ENCODE measurements at regions not wholly inside any gene's neighbourhood (a gene's known extent, or its start where the extent isn't known, plus 50 kb on each side); places are given as distances from the start of the nearest gene placed in this dataset.

- Histone ChIP-seq H3K4me1 (ENCODE audit: control insufficient read depth, insufficient read depth, low read length) (no peaks in the 10 kb centered on the region), H2BK20ac (ENCODE audit: low read depth, low read length) (no peak overlapping the region), H3K9me3 (ENCODE audit: control insufficient read depth, insufficient read depth, low read length) (no peaks in the 10 kb centered on the region), H3K9ac (ENCODE audit: low read depth, low read length) (no peak overlapping the region), H3K27ac (ENCODE audit: insufficient read depth, low read length) (no peak overlapping the region), H3K14ac (replicated peaks; ENCODE audit: low read depth, low read length) (no peak overlapping the region), H2AFZ (replicated peaks; ENCODE audit: low read length, poor library complexity) (no peak overlapping the region), H2AK5ac (ENCODE audit: low read depth, low read length) (no peak overlapping the region), H4K91ac (ENCODE audit: insufficient read depth, low read depth, low read length) (no peak overlapping the region), H3K27me3 (ENCODE audit: control insufficient read depth, insufficient read depth, low read length) (peaks cover 27% of the 10 kb centered on the region), H2AK9ac (replicated peaks; ENCODE audit: low read depth, low read length, poor library complexity) (no peak overlapping the region), H3K4ac (ENCODE audit: low read depth, low read length) (no peak overlapping the region), H3K18ac (ENCODE audit: low read depth, low read length) (no peak overlapping the region), H3K4me3 (ENCODE audit: insufficient read depth, low read depth, low read length) (no peak overlapping the region), H3K9me1 (ENCODE audit: insufficient read depth, low read length) (no peaks in the 10 kb centered on the region), H3K23ac (ENCODE audit: low read depth, low read length) (no peak overlapping the region), H4K5ac (ENCODE audit: low read depth, low read length) (no peak overlapping the region), H2BK5ac (ENCODE audit: low read depth, low read length, poor library complexity, severe bottlenecking) (no peak overlapping the region), H2BK120ac (ENCODE audit: low read depth, low read length) (no peak overlapping the region), H4K20me1 (ENCODE audit: insufficient read depth, low read length) (no peaks in the 10 kb centered on the region), H3K4me2 (ENCODE audit: low read depth, low read length) (no peak overlapping the region), H3K56ac (ENCODE audit: extremely low read depth, insufficient read depth, low read length) (no peak overlapping the region), H3K79me1 (ENCODE audit: low read depth in 1 of 2, low read length in 2 of 2) (no peaks in the 10 kb centered on the region), H2BK15ac (ENCODE audit: low read depth, low read length) (no peak overlapping the region), H3K36me3 (ENCODE audit: control insufficient read depth, insufficient read depth, low read length) (no peaks in the 10 kb centered on the region), H4K8ac (ENCODE audit: low read depth in 2 of 2, low read length in 2 of 2) (no peak overlapping the region)
- intact Hi-C loops (cut with micrococcal nuclease), result no loop called here
- no TSS peak for BruUV-seq (replicated peaks)
- DNase-seq (no peak), ATAC-seq (ENCODE audit: low read depth) (no peak)
- WGBS, 2 experiments (ENCODE audit: extremely low coverage in 2 of 2, insufficient read length in 1 of 2), result no CpG with 5 or more reads among the region's 1 CpG
- in situ Hi-C loops (cut with MboI; ENCODE audit: low sequenced_read_pairs), result no loop called here
- CTCF ChIA-PET, result no interaction called here
- dilution Hi-C loops (cut with HindIII; ENCODE audit: low sequenced_read_pairs, unreplicated experiment), result no loop called here
- POLR2A ChIA-PET (ENCODE audit: unreplicated experiment), result no interaction called here
- TF ChIP-seq CEBPB (IDR thresholded peaks at IDR 0.05; ENCODE audit: low read depth, low read length) (no peak), RFX5 (IDR thresholded peaks at IDR 0.05; ENCODE audit: low read depth, low read length) (no peak), MXI1 (IDR thresholded peaks at IDR 0.05; ENCODE audit: borderline replicate concordance, low read depth, low read length) (no peak), POLR2A (IDR thresholded peaks at IDR 0.05; ENCODE audit: low read depth, low read length) (no peak), CTCF (conservative IDR thresholded peaks at IDR 0.05; ENCODE audit: low read depth, low read length) (no peak), RAD21 (IDR thresholded peaks at IDR 0.05; ENCODE audit: low read length) (no peak), MAFK (IDR thresholded peaks at IDR 0.05; ENCODE audit: low read depth, low read length) (no peak), CHD1 (IDR thresholded peaks at IDR 0.05; ENCODE audit: low read depth, low read length) (no peak), RCOR1 (IDR thresholded peaks at IDR 0.05; ENCODE audit: insufficient replicate concordance, low read length) (no peak), SMC3 (IDR thresholded peaks at IDR 0.05; ENCODE audit: low read depth, low read length) (no peak), FOS (IDR thresholded peaks at IDR 0.05; ENCODE audit: low read depth, low read length) (no peak)
- TF ChIP-seq, protein P1, sequence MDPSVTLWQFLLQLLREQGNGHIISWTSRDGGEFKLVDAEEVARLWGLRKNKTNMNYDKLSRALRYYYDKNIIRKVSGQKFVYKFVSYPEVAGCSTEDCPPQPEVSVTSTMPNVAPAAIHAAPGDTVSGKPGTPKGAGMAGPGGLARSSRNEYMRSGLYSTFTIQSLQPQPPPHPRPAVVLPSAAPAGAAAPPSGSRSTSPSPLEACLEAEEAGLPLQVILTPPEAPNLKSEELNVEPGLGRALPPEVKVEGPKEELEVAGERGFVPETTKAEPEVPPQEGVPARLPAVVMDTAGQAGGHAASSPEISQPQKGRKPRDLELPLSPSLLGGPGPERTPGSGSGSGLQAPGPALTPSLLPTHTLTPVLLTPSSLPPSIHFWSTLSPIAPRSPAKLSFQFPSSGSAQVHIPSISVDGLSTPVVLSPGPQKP (IDR thresholded peaks at IDR 0.05; ENCODE audit: borderline replicate concordance, low read depth, low read length), result no peak
- TF ChIP-seq, protein P2, sequence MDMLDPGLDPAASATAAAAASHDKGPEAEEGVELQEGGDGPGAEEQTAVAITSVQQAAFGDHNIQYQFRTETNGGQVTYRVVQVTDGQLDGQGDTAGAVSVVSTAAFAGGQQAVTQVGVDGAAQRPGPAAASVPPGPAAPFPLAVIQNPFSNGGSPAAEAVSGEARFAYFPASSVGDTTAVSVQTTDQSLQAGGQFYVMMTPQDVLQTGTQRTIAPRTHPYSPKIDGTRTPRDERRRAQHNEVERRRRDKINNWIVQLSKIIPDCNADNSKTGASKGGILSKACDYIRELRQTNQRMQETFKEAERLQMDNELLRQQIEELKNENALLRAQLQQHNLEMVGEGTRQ (IDR thresholded peaks at IDR 0.05; ENCODE audit: low read depth, low read length), result no peak
Observed at GRCh38 chr18:24536834-24537233, 76.4 kb downstream of the HRH4 start.
